Loucy (cell line): ENCODE measurements at regions not wholly inside any gene's neighbourhood (a gene's known extent, or its start where the extent isn't known, plus 50 kb on each side); places are given as distances from the start of the nearest gene placed in this dataset.

Experiments
- H2AFZ ChIP-seq: fragments of 200-600 bp; sonication (generic); 2 replicates; pipeline ENCODE4 v1.6.0; 2016; ENCODE audit warnings: antibody characterized with exemption, mild to moderate bottlenecking, low read length, moderate library complexity
- H3F3A ChIP-seq: fragments of 200-600 bp; 2 replicates; pipeline ENCODE4 v1.6.0; 2016; ENCODE audit warnings: antibody characterized with exemption, low read depth, mild to moderate bottlenecking
- H3K27me3 ChIP-seq: fragments of 200-600 bp; sonication (generic); 2 replicates; pipeline ENCODE4 v1.6.1; 2014; ENCODE audit warnings: low read length, mild to moderate bottlenecking; ENCODE audit not compliant: insufficient read depth, poor library complexity, severe bottlenecking
- H3K36me3 ChIP-seq: fragments of 200-600 bp; sonication (generic); 2 replicates; pipeline ENCODE4 v1.6.1; 2016; ENCODE audit warnings: low read length; ENCODE audit not compliant: insufficient read depth
- H3K4me1 ChIP-seq: fragments of 200-600 bp; sonication (generic); 2 replicates; pipeline ENCODE4 v1.5.1; 2014; ENCODE audit warnings: low read length, mild to moderate bottlenecking; ENCODE audit not compliant: insufficient read depth, poor library complexity, severe bottlenecking
- H3K4me2 ChIP-seq: fragments of 200-600 bp; sonication (generic); 2 replicates; pipeline ENCODE4 v1.6.0; 2014; ENCODE audit warnings: antibody characterized with exemption, low read length, low read depth, mild to moderate bottlenecking; ENCODE audit not compliant: poor library complexity, severe bottlenecking
- H3K4me3 ChIP-seq: fragments of 200-600 bp; sonication (generic); 2 replicates; pipeline ENCODE4 v1.5.1; 2014; ENCODE audit warnings: low read length, mild to moderate bottlenecking, mixed read lengths; ENCODE audit not compliant: poor library complexity, severe bottlenecking
- H3K79me2 ChIP-seq: fragments of 200-600 bp; sonication (generic); 2 replicates; pipeline ENCODE4 v1.6.1; 2014; ENCODE audit warnings: low read length; ENCODE audit not compliant: insufficient read depth
- H3K9ac ChIP-seq: fragments of 200-600 bp; sonication (generic); 2 replicates; pipeline ENCODE4 v1.6.0; 2014; ENCODE audit warnings: mild to moderate bottlenecking, low read depth, low read length, moderate library complexity; ENCODE audit not compliant: poor library complexity, severe bottlenecking
- H3K9me2 ChIP-seq: fragments of 200-600 bp; sonication (generic); replicated peaks from 2 replicates; pipeline ENCODE4 v1.6.1; 2016; ENCODE audit warnings: low read depth, low read length, mixed read lengths
- H3K9me3 ChIP-seq: fragments of 200-600 bp; sonication (generic); 2 replicates; pipeline ENCODE4 v1.6.1; 2014; ENCODE audit warnings: mild to moderate bottlenecking, antibody characterized with exemption, low read length, low read depth; ENCODE audit not compliant: insufficient read depth
- H4K20me1 ChIP-seq: fragments of 200-600 bp; sonication (generic); 2 replicates; pipeline ENCODE4 v1.6.0; 2014; ENCODE audit warnings: antibody characterized with exemption, low read length, mild to moderate bottlenecking; ENCODE audit not compliant: insufficient read depth, poor library complexity, severe bottlenecking
- EZH2phosphoT487 ChIP-seq: fragments of 200-600 bp; IDR thresholded peaks from 2 replicates; pipeline ENCODE4 v1.6.1; 2018; ENCODE audit warnings: antibody characterized with exemption, mild to moderate bottlenecking, moderate library complexity, borderline replicate concordance
- TF ChIP-seq, protein P1 (sequence below): fragments of 200-600 bp; sonication (generic); conservative IDR thresholded peaks from 2 replicates; pipeline ENCODE4 v1.5.1; 2014; ENCODE audit warnings: mild to moderate bottlenecking, antibody characterized with exemption, low read length

DNA sequence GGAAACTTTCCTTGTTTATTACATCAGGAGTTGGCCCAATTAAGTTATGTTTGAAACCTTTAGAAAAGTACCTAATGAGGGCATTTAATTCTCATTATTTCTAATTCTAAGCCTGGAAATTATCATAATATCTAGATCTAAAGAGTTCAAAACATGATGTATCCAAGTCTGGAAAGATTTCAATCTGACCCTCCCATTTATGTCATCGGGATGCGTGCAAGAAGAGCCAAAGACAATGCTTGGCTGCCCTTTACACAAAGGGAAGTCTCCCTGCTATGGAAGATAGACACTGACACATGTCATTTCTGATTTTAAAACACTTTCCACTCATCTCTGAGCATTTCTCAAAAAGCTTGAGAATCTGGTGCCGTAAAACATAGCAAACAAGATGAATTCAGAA, 222.4 kb downstream of the ANTXR2 start:
- H2AFZ ChIP-seq, result no peak overlapping the region
- no peaks in the 10 kb centered on the region for H3K27me3 ChIP-seq
- no peak overlapping the region for H3K4me3 ChIP-seq
- TF ChIP-seq, protein P1, sequence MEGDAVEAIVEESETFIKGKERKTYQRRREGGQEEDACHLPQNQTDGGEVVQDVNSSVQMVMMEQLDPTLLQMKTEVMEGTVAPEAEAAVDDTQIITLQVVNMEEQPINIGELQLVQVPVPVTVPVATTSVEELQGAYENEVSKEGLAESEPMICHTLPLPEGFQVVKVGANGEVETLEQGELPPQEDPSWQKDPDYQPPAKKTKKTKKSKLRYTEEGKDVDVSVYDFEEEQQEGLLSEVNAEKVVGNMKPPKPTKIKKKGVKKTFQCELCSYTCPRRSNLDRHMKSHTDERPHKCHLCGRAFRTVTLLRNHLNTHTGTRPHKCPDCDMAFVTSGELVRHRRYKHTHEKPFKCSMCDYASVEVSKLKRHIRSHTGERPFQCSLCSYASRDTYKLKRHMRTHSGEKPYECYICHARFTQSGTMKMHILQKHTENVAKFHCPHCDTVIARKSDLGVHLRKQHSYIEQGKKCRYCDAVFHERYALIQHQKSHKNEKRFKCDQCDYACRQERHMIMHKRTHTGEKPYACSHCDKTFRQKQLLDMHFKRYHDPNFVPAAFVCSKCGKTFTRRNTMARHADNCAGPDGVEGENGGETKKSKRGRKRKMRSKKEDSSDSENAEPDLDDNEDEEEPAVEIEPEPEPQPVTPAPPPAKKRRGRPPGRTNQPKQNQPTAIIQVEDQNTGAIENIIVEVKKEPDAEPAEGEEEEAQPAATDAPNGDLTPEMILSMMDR, result no peak
- no peak for TF ChIP-seq EZH2phosphoT487
- H3K79me2 ChIP-seq, result no peaks in the 10 kb centered on the region
- H3K4me1 ChIP-seq, result peaks cover 10% of the 10 kb centered on the region
- H3F3A ChIP-seq, result no peaks in the 10 kb centered on the region
- H3K9me2 ChIP-seq, result no peaks in the 10 kb centered on the region
- no peaks in the 10 kb centered on the region for H3K9me3 ChIP-seq
- H4K20me1 ChIP-seq, result no peaks in the 10 kb centered on the region
- no peak overlapping the region for H3K9ac ChIP-seq
- H3K4me2 ChIP-seq, result no peak overlapping the region
- no peaks in the 10 kb centered on the region for H3K36me3 ChIP-seq

DNA sequence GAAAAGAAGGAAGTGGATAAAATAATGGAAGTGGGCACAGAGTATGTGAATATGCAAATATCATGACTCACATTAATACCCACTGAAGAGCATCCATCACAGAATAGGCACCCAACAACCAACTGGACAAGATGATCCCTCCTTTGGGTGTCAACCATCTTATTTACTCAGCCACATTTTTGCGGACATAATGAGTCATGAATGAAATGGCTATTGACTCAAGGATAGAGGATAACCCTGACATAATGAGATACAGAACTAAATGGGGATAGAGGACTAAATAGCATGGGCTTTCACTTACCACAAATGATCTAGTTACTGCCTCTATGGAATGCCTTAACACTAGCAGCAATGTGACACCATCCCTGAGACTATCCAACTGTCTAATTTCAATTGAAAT, 224.7 kb downstream of the ANTXR2 start:
- H3K9ac ChIP-seq, result no peak overlapping the region
- H3K9me2 ChIP-seq, result no peaks in the 10 kb centered on the region
- H3K4me2 ChIP-seq, result no peak overlapping the region
- H2AFZ ChIP-seq, result no peak overlapping the region
- H3F3A ChIP-seq, result no peaks in the 10 kb centered on the region
- no peaks in the 10 kb centered on the region for H4K20me1 ChIP-seq
- no peaks in the 10 kb centered on the region for H3K27me3 ChIP-seq
- no peaks in the 10 kb centered on the region for H3K4me1 ChIP-seq
- no peak overlapping the region for H3K4me3 ChIP-seq
- no peak for TF ChIP-seq EZH2phosphoT487
- TF ChIP-seq, protein P1, result no peak
- no peaks in the 10 kb centered on the region for H3K79me2 ChIP-seq
- H3K36me3 ChIP-seq, result no peaks in the 10 kb centered on the region
- peaks cover 4% of the 10 kb centered on the region; the same call in 1 of the 2 replicates for H3K9me3 ChIP-seq

DNA sequence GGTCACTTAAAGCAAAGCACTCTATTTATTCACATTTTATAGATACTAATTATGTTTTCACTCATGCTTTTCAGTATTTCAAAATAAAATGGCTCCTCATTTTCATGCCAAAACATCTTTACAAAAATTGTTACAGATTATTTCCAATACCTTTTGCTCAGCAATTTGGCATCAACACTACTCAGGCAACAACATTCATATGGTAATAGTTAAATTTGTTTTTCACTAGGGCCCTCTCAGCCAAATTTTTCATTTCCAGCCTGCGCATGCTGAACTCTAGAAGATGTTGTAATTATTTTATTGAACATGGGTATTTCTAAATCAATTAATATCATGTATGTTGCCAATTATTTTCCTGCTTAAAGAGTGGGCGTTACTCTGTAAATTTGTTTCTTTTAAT, 225.6 kb downstream of the ANTXR2 start:
- Histone ChIP-seq H3K9ac (no peak overlapping the region), H3K9me3 (peaks cover 9% of the 10 kb centered on the region; the same call in 1 of the 2 replicates), H3K4me3 (no peak overlapping the region), H3K27me3 (no peaks in the 10 kb centered on the region), H4K20me1 (no peaks in the 10 kb centered on the region), H3K4me2 (no peak overlapping the region), H3K36me3 (no peaks in the 10 kb centered on the region), H2AFZ (no peak overlapping the region), H3K4me1 (no peaks in the 10 kb centered on the region), H3K9me2 (no peaks in the 10 kb centered on the region), H3F3A (no peaks in the 10 kb centered on the region), H3K79me2 (no peaks in the 10 kb centered on the region)
- TF ChIP-seq, protein P1, result no peak
- no peak for TF ChIP-seq EZH2phosphoT487
